ENCODE measurements at regions not wholly inside any gene's neighbourhood (a gene's known extent, or its start where the extent isn't known, plus 50 kb on each side); places are given as distances from the start of the nearest gene placed in this dataset.

GRCh38 chr12:24574538-24574937 lies 374.4 kb downstream of the BCAT1 start:
- TF ChIP-seq EZH2 (IDR thresholded peaks at IDR 0.05; ENCODE audit: low read length): no peak
- TF ChIP-seq, protein P1, sequence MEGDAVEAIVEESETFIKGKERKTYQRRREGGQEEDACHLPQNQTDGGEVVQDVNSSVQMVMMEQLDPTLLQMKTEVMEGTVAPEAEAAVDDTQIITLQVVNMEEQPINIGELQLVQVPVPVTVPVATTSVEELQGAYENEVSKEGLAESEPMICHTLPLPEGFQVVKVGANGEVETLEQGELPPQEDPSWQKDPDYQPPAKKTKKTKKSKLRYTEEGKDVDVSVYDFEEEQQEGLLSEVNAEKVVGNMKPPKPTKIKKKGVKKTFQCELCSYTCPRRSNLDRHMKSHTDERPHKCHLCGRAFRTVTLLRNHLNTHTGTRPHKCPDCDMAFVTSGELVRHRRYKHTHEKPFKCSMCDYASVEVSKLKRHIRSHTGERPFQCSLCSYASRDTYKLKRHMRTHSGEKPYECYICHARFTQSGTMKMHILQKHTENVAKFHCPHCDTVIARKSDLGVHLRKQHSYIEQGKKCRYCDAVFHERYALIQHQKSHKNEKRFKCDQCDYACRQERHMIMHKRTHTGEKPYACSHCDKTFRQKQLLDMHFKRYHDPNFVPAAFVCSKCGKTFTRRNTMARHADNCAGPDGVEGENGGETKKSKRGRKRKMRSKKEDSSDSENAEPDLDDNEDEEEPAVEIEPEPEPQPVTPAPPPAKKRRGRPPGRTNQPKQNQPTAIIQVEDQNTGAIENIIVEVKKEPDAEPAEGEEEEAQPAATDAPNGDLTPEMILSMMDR (optimal IDR thresholded peaks at IDR 0.05 in 1 of 3, IDR thresholded peaks at IDR 0.05 in 1 of 3, conservative IDR thresholded peaks at IDR 0.05 in 1 of 3; ENCODE audit: extremely low read depth in 1 of 3, insufficient read depth in 2 of 3, low read length in 3 of 3): peak in 1 of 3 experiments; percentile 41
- H3K9me3 ChIP-seq (ENCODE audit: control insufficient read depth, low read depth, low read length): no peaks in the 10 kb centered on the region
- H3K9ac ChIP-seq (ENCODE audit: control insufficient read depth, extremely low read depth, insufficient read depth, low read length): no peak overlapping the region
- no peaks in the 10 kb centered on the region for H3K4me1 ChIP-seq (ENCODE audit: control insufficient read depth, extremely low read depth, insufficient read depth, low read length)
- H3K4me3 ChIP-seq (ENCODE audit: control insufficient read depth in 2 of 3, extremely low read depth in 1 of 3, insufficient read depth in 2 of 3, low read depth in 1 of 3, low read length in 3 of 3): no peak overlapping the region
- H3K79me2 ChIP-seq (ENCODE audit: control insufficient read depth, insufficient read depth, low read length): no peaks in the 10 kb centered on the region
- H4K20me1 ChIP-seq (ENCODE audit: control insufficient read depth, extremely low read depth, insufficient read depth, low read length): no peaks in the 10 kb centered on the region
- no peaks in the 10 kb centered on the region for H3K9me1 ChIP-seq (ENCODE audit: control insufficient read depth, extremely low read depth, insufficient read depth, low read length)
- H2AFZ ChIP-seq (ENCODE audit: control insufficient read depth, low read length): no peak overlapping the region
- no peak for DNase-seq (ENCODE audit: low read depth, low spot score)
- no peak overlapping the region for H3K27ac ChIP-seq (ENCODE audit: control insufficient read depth, insufficient read depth, low read length)
- H3K4me2 ChIP-seq (ENCODE audit: control insufficient read depth, extremely low read depth, insufficient read depth, low read depth, low read length): no peak overlapping the region
- no peaks in the 10 kb centered on the region for H3K27me3 ChIP-seq (ENCODE audit: control insufficient read depth, extremely low read depth, insufficient read depth, low read length)
- no peaks in the 10 kb centered on the region for H3K36me3 ChIP-seq (ENCODE audit: control insufficient read depth in 2 of 2, extremely low read depth in 1 of 2, insufficient read depth in 2 of 2, low read length in 2 of 2)
- dilution Hi-C loops (cut with MboI; ENCODE audit: extremely low pct_ligation_motif_present, low sequenced_read_pairs): no loop called here
- no peak for FAIRE-seq

GRCh38 chr12:24573621-24574020 lies 375.3 kb downstream of the BCAT1 start:
- TF ChIP-seq, protein P1 (optimal IDR thresholded peaks at IDR 0.05 in 1 of 3, IDR thresholded peaks at IDR 0.05 in 1 of 3, conservative IDR thresholded peaks at IDR 0.05 in 1 of 3; ENCODE audit: extremely low read depth in 1 of 3, insufficient read depth in 2 of 3, low read length in 3 of 3): no peak
- TF ChIP-seq EZH2 (IDR thresholded peaks at IDR 0.05; ENCODE audit: low read length): no peak
- no peak overlapping the region for H2AFZ ChIP-seq (ENCODE audit: control insufficient read depth, low read length)
- H3K9me1 ChIP-seq (ENCODE audit: control insufficient read depth, extremely low read depth, insufficient read depth, low read length): no peaks in the 10 kb centered on the region
- no peak overlapping the region for H3K4me2 ChIP-seq (ENCODE audit: control insufficient read depth, extremely low read depth, insufficient read depth, low read depth, low read length)
- no peaks in the 10 kb centered on the region for H3K36me3 ChIP-seq (ENCODE audit: control insufficient read depth in 2 of 2, extremely low read depth in 1 of 2, insufficient read depth in 2 of 2, low read length in 2 of 2)
- H3K79me2 ChIP-seq (ENCODE audit: control insufficient read depth, insufficient read depth, low read length): no peaks in the 10 kb centered on the region
- no peak for FAIRE-seq
- H3K4me3 ChIP-seq (ENCODE audit: control insufficient read depth in 2 of 3, extremely low read depth in 1 of 3, insufficient read depth in 2 of 3, low read depth in 1 of 3, low read length in 3 of 3): no peak overlapping the region
- H3K9ac ChIP-seq (ENCODE audit: control insufficient read depth, extremely low read depth, insufficient read depth, low read length): no peak overlapping the region
- no peak overlapping the region for H3K27ac ChIP-seq (ENCODE audit: control insufficient read depth, insufficient read depth, low read length)
- H3K27me3 ChIP-seq (ENCODE audit: control insufficient read depth, extremely low read depth, insufficient read depth, low read length): no peaks in the 10 kb centered on the region
- H3K9me3 ChIP-seq (ENCODE audit: control insufficient read depth, low read depth, low read length): no peaks in the 10 kb centered on the region
- no peak for DNase-seq (ENCODE audit: low read depth, low spot score)
- dilution Hi-C loops (cut with MboI; ENCODE audit: extremely low pct_ligation_motif_present, low sequenced_read_pairs): no loop called here
- no peaks in the 10 kb centered on the region for H4K20me1 ChIP-seq (ENCODE audit: control insufficient read depth, extremely low read depth, insufficient read depth, low read length)
- H3K4me1 ChIP-seq (ENCODE audit: control insufficient read depth, extremely low read depth, insufficient read depth, low read length): no peaks in the 10 kb centered on the region

All from keratinocyte (primary cell).